Neural crest cell (in vitro differentiated cells): ENCODE measurements at regions not wholly inside any gene's neighbourhood (a gene's known extent, or its start where the extent isn't known, plus 50 kb on each side); places are given as distances from the start of the nearest gene placed in this dataset.

Experiments used
- DNase-seq: peaks from one replicate; pipeline ENCODE4 v3.0.0; 2021; ENCODE audit warnings: low read depth, mixed read lengths, low spot score
- H3K27ac Mint-ChIP-seq: one replicate; pipeline ENCODE4 v1.8.0; 2021; ENCODE audit warnings: mild to moderate bottlenecking, mixed read lengths; ENCODE audit not compliant: unreplicated experiment
- H3K27me3 Mint-ChIP-seq: 2 replicates; pipeline ENCODE4 v1.8.0; 2021; ENCODE audit warnings: low read depth, mild to moderate bottlenecking, mixed read lengths
- H3K36me3 Mint-ChIP-seq: 2 replicates; pipeline ENCODE4 v1.8.0; 2021; ENCODE audit warnings: low read depth, mild to moderate bottlenecking, mixed read lengths
- H3K4me1 Mint-ChIP-seq: 2 replicates; pipeline ENCODE4 v1.8.0; 2021; ENCODE audit warnings: mixed read lengths
- H3K4me3 Mint-ChIP-seq: one replicate; pipeline ENCODE4 v1.8.0; 2021; ENCODE audit warnings: mild to moderate bottlenecking, mixed read lengths
- H3K9me3 Mint-ChIP-seq: 2 replicates; pipeline ENCODE4 v1.8.0; 2021; ENCODE audit warnings: mixed read lengths
- TF ChIP-seq, protein P1 (sequence below): fragments of 200-600 bp; sonication (generic); conservative IDR thresholded peaks from 2 replicates; pipeline ENCODE4 v1.5.0; 2021; ENCODE audit warnings: antibody characterized with exemption, mild to moderate bottlenecking

DNA sequence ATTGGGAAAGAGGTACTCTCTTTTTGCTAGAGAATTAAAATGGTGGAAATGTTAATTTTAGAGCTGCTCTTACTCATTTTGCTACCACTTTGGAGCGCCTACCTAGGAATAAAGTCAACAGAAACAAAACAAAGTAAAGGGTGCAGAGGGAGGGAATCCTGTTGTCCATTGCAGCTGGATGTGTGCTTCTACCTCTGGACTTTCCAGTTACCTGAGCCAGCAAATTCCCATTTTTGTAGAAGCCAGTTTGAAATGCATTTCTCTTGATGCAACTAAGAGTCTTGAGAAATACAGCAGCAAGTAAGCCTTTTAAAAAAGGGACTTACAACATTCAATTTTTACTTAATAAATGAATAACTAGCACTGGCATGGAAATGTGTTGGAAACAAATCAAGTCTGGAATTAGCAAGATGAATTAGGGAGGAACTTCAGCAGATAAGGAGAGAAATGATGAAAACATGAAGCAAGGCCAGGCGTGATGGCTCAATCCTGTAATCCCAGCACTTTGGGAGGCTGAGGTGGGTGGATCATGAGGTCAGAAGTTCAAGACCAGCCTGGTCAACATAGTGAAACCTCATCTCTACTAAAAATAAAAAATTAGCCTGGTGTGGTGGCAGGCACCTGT lies 113.5 kb upstream of the CTTNBP2 start:
- Mint-ChIP-seq H3K4me3 (no peak overlapping the region), H3K4me1 (no peaks in the 10 kb centered on the region), H3K27me3 (no peaks in the 10 kb centered on the region), H3K9me3 (peaks cover 2% of the 10 kb centered on the region), H3K27ac (no peak overlapping the region), H3K36me3 (peaks cover 3% of the 10 kb centered on the region)
- DNase-seq, result no peak
- TF ChIP-seq, protein P1, sequence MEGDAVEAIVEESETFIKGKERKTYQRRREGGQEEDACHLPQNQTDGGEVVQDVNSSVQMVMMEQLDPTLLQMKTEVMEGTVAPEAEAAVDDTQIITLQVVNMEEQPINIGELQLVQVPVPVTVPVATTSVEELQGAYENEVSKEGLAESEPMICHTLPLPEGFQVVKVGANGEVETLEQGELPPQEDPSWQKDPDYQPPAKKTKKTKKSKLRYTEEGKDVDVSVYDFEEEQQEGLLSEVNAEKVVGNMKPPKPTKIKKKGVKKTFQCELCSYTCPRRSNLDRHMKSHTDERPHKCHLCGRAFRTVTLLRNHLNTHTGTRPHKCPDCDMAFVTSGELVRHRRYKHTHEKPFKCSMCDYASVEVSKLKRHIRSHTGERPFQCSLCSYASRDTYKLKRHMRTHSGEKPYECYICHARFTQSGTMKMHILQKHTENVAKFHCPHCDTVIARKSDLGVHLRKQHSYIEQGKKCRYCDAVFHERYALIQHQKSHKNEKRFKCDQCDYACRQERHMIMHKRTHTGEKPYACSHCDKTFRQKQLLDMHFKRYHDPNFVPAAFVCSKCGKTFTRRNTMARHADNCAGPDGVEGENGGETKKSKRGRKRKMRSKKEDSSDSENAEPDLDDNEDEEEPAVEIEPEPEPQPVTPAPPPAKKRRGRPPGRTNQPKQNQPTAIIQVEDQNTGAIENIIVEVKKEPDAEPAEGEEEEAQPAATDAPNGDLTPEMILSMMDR, result no peak

DNA sequence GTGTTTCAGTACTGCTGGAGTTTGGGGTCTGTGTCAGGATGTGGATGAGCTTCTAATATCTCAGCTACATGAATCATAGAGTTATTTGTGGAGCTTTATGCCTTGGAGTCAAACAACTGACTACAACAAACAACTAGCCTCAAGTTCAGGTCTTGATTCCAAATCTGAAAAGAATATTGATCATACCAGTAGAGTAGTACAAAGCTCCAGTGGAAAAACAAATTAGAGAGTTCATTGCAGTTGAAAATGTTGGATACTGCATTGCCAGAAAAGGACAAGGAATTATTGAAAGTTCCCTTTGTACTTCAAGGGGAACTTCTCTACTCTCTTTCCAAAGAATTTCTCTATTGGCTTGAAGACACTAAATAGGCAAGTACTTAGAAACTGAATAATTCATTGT lies 117.6 kb upstream of the CTTNBP2 start:
- Mint-ChIP-seq H3K27me3 (no peaks in the 10 kb centered on the region), H3K4me3 (no peak overlapping the region), H3K27ac (no peak overlapping the region), H3K36me3 (no peaks in the 10 kb centered on the region), H3K9me3 (peaks cover 5% of the 10 kb centered on the region), H3K4me1 (no peaks in the 10 kb centered on the region)
- TF ChIP-seq, protein P1, result no peak
- DNase-seq, result no peak

DNA sequence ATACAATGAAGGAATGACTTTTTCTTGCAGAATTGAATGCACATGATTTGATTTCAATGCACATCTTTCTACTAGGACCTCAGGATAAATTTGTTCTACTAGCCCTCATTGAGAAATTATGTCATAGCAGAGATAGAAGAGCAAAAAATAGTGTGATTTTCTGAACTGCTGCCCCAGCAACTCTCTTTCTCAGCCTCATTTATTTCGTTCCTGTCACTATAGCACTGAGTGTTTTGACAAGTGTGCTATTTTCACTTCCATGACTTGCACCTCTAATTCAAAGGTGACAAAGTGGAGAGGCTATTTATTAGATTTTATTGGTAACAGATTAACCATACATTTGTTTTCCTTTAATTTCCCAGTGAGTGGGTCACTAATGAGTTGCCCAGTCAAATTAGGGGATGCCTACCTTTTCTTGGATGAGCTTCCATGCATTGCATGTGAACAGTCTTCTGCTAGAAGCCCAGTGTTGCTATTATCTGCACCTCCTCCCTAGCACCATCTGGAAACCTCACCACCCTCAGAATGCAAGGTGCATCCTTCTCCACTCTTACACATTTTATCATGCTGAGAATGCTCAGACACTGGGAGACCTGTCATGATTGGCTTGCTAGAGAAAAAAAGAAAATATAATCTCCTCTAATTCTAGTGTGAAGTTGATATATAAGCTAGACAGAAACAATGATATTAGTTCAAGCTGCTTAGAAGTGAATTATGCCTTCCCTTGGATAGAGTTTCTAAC lies 119.6 kb upstream of the CTTNBP2 start:
- no peaks in the 10 kb centered on the region for H3K36me3 Mint-ChIP-seq
- TF ChIP-seq, protein P1, result no peak
- DNase-seq, result no peak
- H3K27ac Mint-ChIP-seq, result no peak overlapping the region
- H3K9me3 Mint-ChIP-seq, result peaks cover 5% of the 10 kb centered on the region
- H3K4me3 Mint-ChIP-seq, result no peak overlapping the region
- no peaks in the 10 kb centered on the region for H3K4me1 Mint-ChIP-seq
- no peaks in the 10 kb centered on the region for H3K27me3 Mint-ChIP-seq

DNA sequence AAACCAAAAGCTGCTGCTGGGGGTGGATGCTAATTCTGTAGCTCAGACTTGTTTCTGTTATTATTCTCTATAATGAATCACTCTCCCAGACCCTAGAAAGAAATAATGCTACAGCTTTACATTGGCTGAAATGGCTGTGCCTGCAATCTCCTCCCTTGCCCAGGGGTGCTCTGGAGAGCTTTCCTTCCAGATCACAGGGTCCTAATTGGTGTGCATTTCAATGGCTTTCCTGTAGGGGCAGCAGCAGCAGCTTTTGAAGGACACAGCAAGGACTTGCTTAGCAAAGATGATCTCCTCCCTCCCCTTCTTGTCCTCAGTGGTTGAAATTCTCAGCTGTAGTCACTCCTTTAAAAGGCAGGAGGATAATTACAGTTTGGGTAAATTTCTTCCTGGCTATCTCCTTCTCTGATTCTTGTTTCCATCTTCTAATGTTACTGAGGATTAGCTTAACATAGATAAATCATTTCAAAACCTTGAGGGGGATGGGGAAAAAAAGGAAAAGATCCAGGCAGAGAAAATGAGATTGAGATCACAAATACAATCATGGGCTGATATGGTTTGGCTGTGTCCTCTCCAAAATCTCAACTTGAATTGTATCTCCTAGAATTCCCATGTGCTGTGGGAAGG lies 120.2 kb upstream of the CTTNBP2 start:
- Mint-ChIP-seq H3K27me3 (no peaks in the 10 kb centered on the region), H3K27ac (no peak overlapping the region), H3K36me3 (no peaks in the 10 kb centered on the region), H3K4me1 (no peaks in the 10 kb centered on the region), H3K4me3 (no peak overlapping the region), H3K9me3 (peaks cover 5% of the 10 kb centered on the region)
- peak; percentile 33 for DNase-seq
- TF ChIP-seq, protein P1, result peak; percentile 66

DNA sequence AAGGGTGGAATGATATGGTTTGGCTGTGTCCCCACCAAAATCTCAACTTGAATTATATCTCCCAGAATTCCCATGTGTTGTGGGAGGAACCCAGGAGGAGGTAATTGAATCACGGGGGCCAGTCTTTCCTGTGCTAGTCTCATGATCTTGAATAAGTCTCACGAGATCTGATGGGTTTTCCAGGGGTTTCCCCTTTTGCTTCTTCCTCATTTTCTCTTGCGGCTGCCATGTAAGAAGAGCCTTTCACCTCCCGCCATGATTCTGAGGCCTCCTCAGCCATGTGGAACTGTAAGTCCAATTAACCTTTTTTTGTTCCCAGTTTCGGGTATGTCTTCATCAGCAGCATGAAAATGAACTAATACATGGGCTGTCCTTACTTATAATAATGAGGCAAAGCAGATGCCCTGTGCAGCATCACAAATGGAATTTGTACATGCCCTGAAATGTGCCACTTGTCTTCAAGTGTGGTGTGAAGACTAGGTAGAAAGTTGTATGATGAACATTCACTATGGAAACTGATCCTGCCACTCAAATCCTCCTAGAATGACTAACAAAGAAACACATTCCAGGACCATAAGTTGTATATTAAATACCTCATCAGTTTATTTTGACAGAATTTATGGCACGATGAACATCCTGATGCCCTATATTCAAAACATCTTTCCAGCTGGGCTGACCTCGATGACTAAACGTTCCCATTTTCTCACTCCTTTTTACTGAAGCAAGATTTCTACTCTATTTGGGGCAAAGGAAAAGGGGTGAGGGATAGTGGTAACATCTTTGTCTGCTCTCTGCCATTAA lies 122.8 kb upstream of the CTTNBP2 start:
- no peaks in the 10 kb centered on the region for H3K4me1 Mint-ChIP-seq
- no peaks in the 10 kb centered on the region for H3K27me3 Mint-ChIP-seq
- no peaks in the 10 kb centered on the region for H3K36me3 Mint-ChIP-seq
- no peak overlapping the region for H3K27ac Mint-ChIP-seq
- DNase-seq, result no peak
- H3K4me3 Mint-ChIP-seq, result no peak overlapping the region
- TF ChIP-seq, protein P1, result no peak
- H3K9me3 Mint-ChIP-seq, result peaks cover 5% of the 10 kb centered on the region
